NCI-H128 (cell line): ENCODE measurements at regions not wholly inside any gene's neighbourhood (a gene's known extent, or its start where the extent isn't known, plus 50 kb on each side); places are given as distances from the start of the nearest gene placed in this dataset.

Experiments
- DNase-seq: peaks from one replicate; lab custom pipeline; 2025; ENCODE audit not compliant: unreplicated experiment; lab: John Stamatoyannopoulos, UW

- no peak for DNase-seq
These were observed 742.0 kb downstream of the NR2F2 start for GRCh38 chr15:97072545-97072944.

- no peak for DNase-seq
These were observed 745.5 kb downstream of the NR2F2 start for GRCh38 chr15:97076011-97076410.

- DNase-seq, result peak; percentile 17
These were observed 747.5 kb downstream of the NR2F2 start for GRCh38 chr15:97077975-97078374.

GRCh38 chr15:97078591-97078990, 748.1 kb downstream of the NR2F2 start:
- DNase-seq, result no peak

GRCh38 chr15:97081666-97082226, 751.2 kb downstream of the NR2F2 start:
- no peak for DNase-seq

- no peak for DNase-seq
These were observed 752.3 kb downstream of the NR2F2 start for GRCh38 chr15:97082830-97083229.

GRCh38 chr15:97084650-97085049, 754.1 kb downstream of the NR2F2 start:
- no peak for DNase-seq

GRCh38 chr15:97085731-97086130, 755.2 kb downstream of the NR2F2 start:
- DNase-seq, result no peak

- no peak for DNase-seq
These were observed 756.7 kb downstream of the NR2F2 start for GRCh38 chr15:97087006-97087741.

- no peak for DNase-seq
These were observed 760.6 kb downstream of the NR2F2 start for GRCh38 chr15:97091093-97091492.

GRCh38 chr15:97092656-97093055, 762.2 kb downstream of the NR2F2 start:
- no peak for DNase-seq

- DNase-seq, result no peak
These were observed 765.9 kb downstream of the NR2F2 start for GRCh38 chr15:97096303-97096835.

- no peak for DNase-seq
These were observed 768.5 kb downstream of the NR2F2 start for GRCh38 chr15:97099040-97099439.

- no peak for DNase-seq
These were observed 771.1 kb downstream of the NR2F2 start for GRCh38 chr15:97101572-97101971.

- DNase-seq, result no peak
These were observed 784.6 kb downstream of the NR2F2 start for GRCh38 chr15:97114900-97115760.

- DNase-seq, result peak; percentile 40
These were observed 785.2 kb downstream of the NR2F2 start for GRCh38 chr15:97115761-97116070.

GRCh38 chr15:97124790-97125189, 794.3 kb downstream of the NR2F2 start:
- no peak for DNase-seq

GRCh38 chr15:97126553-97127233, 796.2 kb downstream of the NR2F2 start:
- DNase-seq, result no peak

GRCh38 chr15:97129674-97130073, 799.2 kb downstream of the NR2F2 start:
- no peak for DNase-seq

- DNase-seq, result no peak
These were observed 809.7 kb downstream of the NR2F2 start for GRCh38 chr15:97140216-97140615.

GRCh38 chr15:97141360-97141759, 810.9 kb downstream of the NR2F2 start:
- no peak for DNase-seq
